HEK293T (cell line): ENCODE measurements at regions not wholly inside any gene's neighbourhood (a gene's known extent, or its start where the extent isn't known, plus 50 kb on each side); places are given as distances from the start of the nearest gene placed in this dataset.

Experiments used
- CTCF ChIA-PET: fragments of 350-600 bp; formaldehyde crosslinking; extraction: SDS; loops from one replicate; lab custom pipeline; 2021; ENCODE audit warnings: antibody characterized with exemption, inconsistent platforms; lab: Yijun Ruan, JAX
- POLR2A ChIA-PET: fragments of 350-600 bp; formaldehyde crosslinking; extraction: SDS; loops from one replicate; lab custom pipeline; 2020; ENCODE audit warnings: antibody characterized with exemption, inconsistent platforms; lab: Yijun Ruan, JAX
- DNase-seq: peaks from one replicate; pipeline ENCODE4 v3.0.0; 2012; ENCODE audit warnings: mixed read lengths; ENCODE audit errors: extremely low spot score
- ARNT ChIP-seq: fragments of 450-650 bp; IDR thresholded peaks from 2 replicates; pipeline ENCODE4 v1.6.1; 2017; ENCODE audit warnings: mild to moderate bottlenecking
- BHLHE40 ChIP-seq: fragments of 450-650 bp; IDR thresholded peaks from 2 replicates; pipeline ENCODE4 v1.6.1; 2016; ENCODE audit warnings: mild to moderate bottlenecking, moderate library complexity, borderline replicate concordance
- CTBP1 ChIP-seq: fragments of 450-650 bp; IDR thresholded peaks from 2 replicates; pipeline ENCODE4 v1.6.1; 2016; ENCODE audit warnings: borderline replicate concordance
- ELF4 ChIP-seq: fragments of 450-650 bp; IDR thresholded peaks from 2 replicates; pipeline ENCODE4 v1.6.1; 2017; ENCODE audit warnings: antibody characterized with exemption
- FOXA1 ChIP-seq: fragments of 450-650 bp; IDR thresholded peaks from 2 replicates; pipeline ENCODE4 v1.6.1; 2016; ENCODE audit warnings: mild to moderate bottlenecking
- FOXK2 ChIP-seq: fragments of 450-650 bp; IDR thresholded peaks from 2 replicates; pipeline ENCODE4 v1.6.1; 2016; ENCODE audit warnings: mild to moderate bottlenecking
- FOXM1 ChIP-seq: fragments of 450-650 bp; IDR thresholded peaks from 2 replicates; pipeline ENCODE4 v1.6.1; 2017; ENCODE audit warnings: mild to moderate bottlenecking, borderline replicate concordance
- HDGF ChIP-seq: fragments of 450-650 bp; IDR thresholded peaks from 2 replicates; pipeline ENCODE4 v1.6.1; 2017; ENCODE audit warnings: antibody characterized with exemption, borderline replicate concordance
- L3MBTL2 ChIP-seq: fragments of 450-650 bp; conservative IDR thresholded peaks from 2 replicates; pipeline ENCODE4 v1.6.1; 2016; ENCODE audit warnings: mild to moderate bottlenecking
- LEF1 ChIP-seq: fragments of 450-650 bp; IDR thresholded peaks from 2 replicates; pipeline ENCODE4 v1.6.1; 2017; ENCODE audit warnings: mild to moderate bottlenecking, borderline replicate concordance
- NFRKB ChIP-seq: fragments of 450-650 bp; IDR thresholded peaks from 2 replicates; pipeline ENCODE4 v1.6.1; 2016; ENCODE audit warnings: mild to moderate bottlenecking, moderate library complexity
- SP1 ChIP-seq: fragments of 450-650 bp; IDR thresholded peaks from 2 replicates; pipeline ENCODE4 v1.6.1; 2017
- SUZ12 ChIP-seq: fragments of 450-650 bp; IDR thresholded peaks from 2 replicates; pipeline ENCODE4 v1.6.1; 2016; ENCODE audit warnings: mild to moderate bottlenecking
- TARDBP ChIP-seq: fragments of 450-650 bp; IDR thresholded peaks from 2 replicates; pipeline ENCODE4 v1.6.1; 2016
- ZNF384 ChIP-seq: fragments of 450-650 bp; IDR thresholded peaks from 2 replicates; pipeline ENCODE4 v1.6.1; 2016
- TF ChIP-seq, protein P1 (sequence below): fragments of 450-650 bp; IDR thresholded peaks from 2 replicates; pipeline ENCODE4 v1.6.1; 2016

DNA sequence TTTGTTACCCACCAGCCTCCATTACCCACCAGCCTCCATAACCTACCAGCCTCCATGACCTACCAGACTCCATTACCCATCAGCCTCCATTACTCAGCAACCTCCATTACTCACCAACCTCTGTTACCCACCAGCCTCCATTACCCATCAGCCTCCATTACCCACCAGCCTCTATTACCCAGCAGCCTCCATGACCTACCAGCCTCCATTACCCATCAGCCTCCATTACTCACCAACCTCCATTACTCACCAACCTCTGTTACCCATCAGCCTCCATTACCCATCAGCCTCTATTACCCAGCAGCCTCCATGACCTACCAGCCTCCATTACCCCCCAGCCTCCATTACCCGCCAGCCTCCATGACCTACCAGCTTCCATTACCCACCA is 133.3 kb upstream of the HS6ST1 start:
- TF ChIP-seq FOXK2 (no peak), FOXA1 (no peak), BHLHE40 (no peak)
- TF ChIP-seq, protein P1, sequence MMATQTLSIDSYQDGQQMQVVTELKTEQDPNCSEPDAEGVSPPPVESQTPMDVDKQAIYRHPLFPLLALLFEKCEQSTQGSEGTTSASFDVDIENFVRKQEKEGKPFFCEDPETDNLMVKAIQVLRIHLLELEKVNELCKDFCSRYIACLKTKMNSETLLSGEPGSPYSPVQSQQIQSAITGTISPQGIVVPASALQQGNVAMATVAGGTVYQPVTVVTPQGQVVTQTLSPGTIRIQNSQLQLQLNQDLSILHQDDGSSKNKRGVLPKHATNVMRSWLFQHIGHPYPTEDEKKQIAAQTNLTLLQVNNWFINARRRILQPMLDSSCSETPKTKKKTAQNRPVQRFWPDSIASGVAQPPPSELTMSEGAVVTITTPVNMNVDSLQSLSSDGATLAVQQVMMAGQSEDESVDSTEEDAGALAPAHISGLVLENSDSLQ, result no peak
- POLR2A ChIA-PET, result no interaction called here
- CTCF ChIA-PET, result no interaction called here

DNA sequence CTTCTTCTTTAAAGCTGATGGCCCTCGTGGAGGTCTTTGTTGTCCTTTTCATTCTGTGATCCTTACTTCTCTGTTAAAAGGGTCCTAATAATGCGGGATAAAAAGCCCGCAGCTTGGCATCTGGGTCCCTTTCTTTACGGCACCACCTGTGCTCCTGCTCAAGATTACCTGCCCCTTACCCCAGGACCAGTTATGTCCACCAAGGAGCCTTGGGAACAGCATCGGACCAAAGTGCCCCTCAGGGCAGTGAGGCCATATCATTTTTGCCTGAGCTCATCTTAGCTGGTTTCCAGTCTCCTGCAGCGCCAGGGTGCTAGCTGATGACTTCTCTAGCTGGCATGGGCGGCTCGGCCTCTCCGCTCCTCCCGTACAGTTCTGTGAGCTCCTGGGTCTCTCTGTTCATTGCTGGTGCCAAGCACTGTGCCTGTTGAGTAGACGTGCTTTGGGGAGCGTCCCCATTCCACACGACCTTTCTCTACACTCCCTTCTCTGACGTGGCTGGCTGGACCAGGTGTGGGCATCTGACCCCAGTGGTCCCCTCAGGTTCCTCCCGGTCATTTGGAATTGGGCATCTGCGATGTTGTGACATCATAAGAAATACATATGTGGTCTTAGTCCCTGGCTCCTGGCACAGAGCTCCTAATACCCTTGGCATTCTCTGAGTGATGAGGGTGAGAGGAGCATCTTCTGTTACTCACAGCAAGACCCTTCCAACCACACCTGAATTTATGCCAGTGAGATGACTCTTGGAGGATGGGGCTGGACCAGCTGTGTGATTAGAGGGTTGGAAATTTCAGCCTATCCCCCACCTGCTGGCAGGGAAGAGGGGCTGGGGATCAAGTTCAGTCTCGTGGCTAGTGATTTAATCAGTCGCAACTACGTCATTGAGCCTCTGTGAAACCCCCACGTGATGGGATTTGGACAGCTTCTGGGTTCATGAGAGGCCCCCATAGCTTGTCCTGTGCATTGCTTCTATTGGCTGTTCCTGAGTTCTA is 134.2 kb upstream of the HS6ST1 start:
- CTCF ChIA-PET, result no interaction called here
- TF ChIP-seq ARNT (no peak), BHLHE40 (no peak), ELF4 (no peak), SUZ12 (no peak), ZNF384 (no peak), CTBP1 (no peak), SP1 (no peak), FOXK2 (no peak), FOXA1 (no peak), NFRKB (no peak), L3MBTL2 (no peak), FOXM1 (no peak), TARDBP (no peak), HDGF (no peak)
- TF ChIP-seq, protein P1, result no peak
- POLR2A ChIA-PET, result no interaction called here
- DNase-seq, result no peak

More for the DNA sequence above, 133.3 kb upstream of the HS6ST1 start:
- no peak for DNase-seq

DNA sequence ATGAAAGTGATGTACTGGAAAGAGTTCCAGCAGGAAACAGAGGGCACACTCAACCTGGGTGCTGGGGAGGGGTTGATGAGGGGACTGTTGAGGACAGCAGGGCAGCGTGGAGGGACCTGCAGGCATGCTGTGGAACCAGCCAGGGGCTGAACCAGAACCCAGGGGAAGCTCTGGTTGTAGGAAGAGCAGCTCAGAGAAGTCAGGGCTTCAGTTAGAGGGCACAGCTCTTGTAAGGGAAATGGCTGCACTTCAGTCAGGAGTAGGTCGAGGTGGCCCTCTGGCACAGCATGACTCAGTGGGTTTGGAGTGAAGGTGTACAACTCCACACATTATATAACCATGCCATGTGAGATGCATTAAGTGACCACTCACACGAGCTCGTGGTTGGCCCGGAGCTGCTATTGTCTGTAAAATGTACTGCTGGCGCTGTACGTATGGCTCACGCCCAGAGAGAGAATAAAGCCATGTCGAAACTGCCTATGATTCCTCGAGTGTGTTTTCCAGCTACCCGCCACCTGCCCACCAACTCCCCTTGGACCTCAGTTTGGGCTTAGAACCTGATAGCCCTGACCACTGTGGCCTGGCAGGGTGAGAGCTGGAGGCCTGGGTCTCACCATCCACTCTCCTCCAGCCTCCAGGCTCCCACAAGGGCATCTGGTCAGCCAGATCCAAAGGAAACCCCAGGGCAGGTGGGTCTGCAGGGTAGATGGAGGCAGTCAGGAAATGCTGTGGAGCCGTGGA is 136.5 kb upstream of the HS6ST1 start:
- DNase-seq, result no peak
- ChIA-PET CTCF (interaction anchor here (0.6 kb wide), 1 partner anchor 826 kb away, joined by 3 read pairs; no protein-coding TSS in a partner anchor), POLR2A (no interaction called here)
- no peak for TF ChIP-seq L3MBTL2
- no peak for TF ChIP-seq FOXK2
- TF ChIP-seq LEF1, result no peak
- no peak for TF ChIP-seq BHLHE40
- TF ChIP-seq FOXM1, result no peak
- no peak for TF ChIP-seq SUZ12
- TF ChIP-seq FOXA1, result no peak
- no peak for TF ChIP-seq ZNF384
- TF ChIP-seq, protein P1, result no peak
- TF ChIP-seq SP1, result no peak
- no peak for TF ChIP-seq ARNT
- TF ChIP-seq HDGF, result no peak
- no peak for TF ChIP-seq TARDBP
- no peak for TF ChIP-seq NFRKB
- TF ChIP-seq ELF4, result no peak
- TF ChIP-seq CTBP1, result no peak

DNA sequence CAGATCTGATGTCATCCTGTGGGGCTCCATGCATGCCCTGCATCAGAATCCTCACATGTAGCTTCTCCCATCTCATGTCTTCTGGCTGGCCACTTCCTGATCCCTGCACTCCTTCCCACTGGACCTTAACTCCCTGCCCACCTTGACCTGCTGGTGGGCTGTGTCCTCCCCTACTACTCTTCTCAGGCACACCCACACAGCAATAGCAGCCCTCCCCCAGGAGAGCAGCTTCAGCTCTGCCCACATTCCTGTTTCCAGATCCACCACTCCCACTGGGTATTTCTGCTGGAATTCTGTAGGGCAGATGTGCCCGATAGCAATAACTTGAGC is 137.0 kb upstream of the HS6ST1 start:
- TF ChIP-seq L3MBTL2 (no peak), SUZ12 (no peak), HDGF (no peak), CTBP1 (no peak), NFRKB (no peak), TARDBP (no peak), BHLHE40 (no peak), FOXK2 (no peak), ZNF384 (no peak), FOXM1 (no peak)
- DNase-seq, result no peak
- ChIA-PET POLR2A (no interaction called here), CTCF (no interaction called here)

DNA sequence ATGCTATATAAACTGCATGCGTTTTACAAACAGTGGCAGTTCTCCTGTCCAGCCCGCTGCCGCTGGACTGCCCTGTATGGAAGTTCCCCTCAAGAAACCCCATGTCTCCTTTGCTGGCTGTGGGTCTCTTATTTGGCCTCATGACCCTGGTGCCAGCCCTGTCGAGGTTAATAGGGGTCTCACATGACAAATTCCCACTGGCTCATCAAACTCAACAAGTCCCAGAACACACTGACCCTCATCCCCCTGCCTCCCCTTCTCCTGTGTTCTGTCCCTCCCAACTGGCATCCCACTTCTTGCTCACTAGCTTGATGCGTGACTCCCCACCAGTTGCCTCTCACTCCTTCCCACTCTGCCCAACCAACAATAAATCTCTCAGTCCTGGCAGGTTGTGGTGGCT is 137.6 kb upstream of the HS6ST1 start:
- CTCF ChIA-PET, result no interaction called here

More for the DNA sequence above, 137.6 kb upstream of the HS6ST1 start:
- TF ChIP-seq ZNF384, result no peak
- no peak for TF ChIP-seq L3MBTL2
- no peak for TF ChIP-seq BHLHE40
- TF ChIP-seq FOXM1, result no peak
- TF ChIP-seq NFRKB, result no peak
- TF ChIP-seq FOXK2, result no peak
- no peak for TF ChIP-seq SUZ12
- TF ChIP-seq CTBP1, result no peak
- TF ChIP-seq ARNT, result no peak
- TF ChIP-seq, protein P1, result no peak
- no peak for TF ChIP-seq FOXA1
- TF ChIP-seq ELF4, result no peak
- no peak for TF ChIP-seq HDGF
- no peak for TF ChIP-seq TARDBP
- TF ChIP-seq LEF1, result no peak
- DNase-seq, result no peak
- POLR2A ChIA-PET, result no interaction called here
